HG02870 (cell line): ENCODE measurements at regions not wholly inside any gene's neighbourhood (a gene's known extent, or its start where the extent isn't known, plus 50 kb on each side); places are given as distances from the start of the nearest gene placed in this dataset.
"Not testable (repeated sequence)": the region's sequence is repeated elsewhere in the genome, so short reads cannot be mapped to it uniquely, and the experiment has no call there.

Experiments used
- ATAC-seq: cut with Tn5 transposase; IDR thresholded peaks from one replicate; pipeline ENCODE4 v1.9.1; 2021; ENCODE audit warnings: mild to moderate bottlenecking, moderate library complexity; ENCODE audit not compliant: unreplicated experiment

DNA sequence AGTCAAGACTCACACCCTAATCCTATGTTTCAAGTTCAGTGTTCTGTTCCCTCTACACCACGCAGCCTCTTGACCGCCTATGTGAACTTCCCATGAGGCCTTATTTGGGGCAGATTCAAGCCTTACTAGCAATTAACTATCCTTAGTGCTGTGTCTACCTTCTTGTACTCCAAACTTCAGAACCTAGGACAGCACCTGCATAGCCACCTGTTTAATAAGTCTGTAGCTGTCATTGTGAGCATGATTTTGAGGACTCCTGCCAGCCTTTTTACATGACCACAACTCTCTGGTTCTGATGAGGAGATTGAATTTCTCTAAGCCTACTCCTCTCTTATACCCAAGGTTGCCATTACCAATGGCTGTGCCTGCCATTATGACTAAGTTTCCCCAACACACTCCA is 50.8 kb upstream of the PCSK1 start:
- no peak for ATAC-seq

DNA sequence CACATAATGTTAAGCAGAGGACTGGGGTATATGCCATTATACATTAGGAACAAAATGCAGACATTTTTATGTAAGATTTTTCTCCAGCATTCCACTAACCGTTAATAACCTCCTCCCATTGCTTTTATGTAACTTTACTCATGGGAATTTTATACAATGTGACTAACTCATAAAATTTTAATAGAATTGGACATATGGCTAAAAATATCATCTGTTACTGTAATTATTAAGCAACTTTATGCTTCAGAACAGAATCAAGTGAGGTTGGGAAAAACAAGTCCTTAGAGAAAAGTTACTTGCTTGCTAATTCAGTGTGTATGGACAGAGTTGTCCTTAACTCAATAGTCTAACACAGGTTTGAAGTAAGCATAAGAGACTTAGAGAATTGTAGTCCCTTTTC is 54.8 kb upstream of the PCSK1 start:
- no peak for ATAC-seq

GRCh38 chr5:96489532-96489931 is 56.5 kb upstream of the PCSK1 start:
- ATAC-seq: no peak

DNA sequence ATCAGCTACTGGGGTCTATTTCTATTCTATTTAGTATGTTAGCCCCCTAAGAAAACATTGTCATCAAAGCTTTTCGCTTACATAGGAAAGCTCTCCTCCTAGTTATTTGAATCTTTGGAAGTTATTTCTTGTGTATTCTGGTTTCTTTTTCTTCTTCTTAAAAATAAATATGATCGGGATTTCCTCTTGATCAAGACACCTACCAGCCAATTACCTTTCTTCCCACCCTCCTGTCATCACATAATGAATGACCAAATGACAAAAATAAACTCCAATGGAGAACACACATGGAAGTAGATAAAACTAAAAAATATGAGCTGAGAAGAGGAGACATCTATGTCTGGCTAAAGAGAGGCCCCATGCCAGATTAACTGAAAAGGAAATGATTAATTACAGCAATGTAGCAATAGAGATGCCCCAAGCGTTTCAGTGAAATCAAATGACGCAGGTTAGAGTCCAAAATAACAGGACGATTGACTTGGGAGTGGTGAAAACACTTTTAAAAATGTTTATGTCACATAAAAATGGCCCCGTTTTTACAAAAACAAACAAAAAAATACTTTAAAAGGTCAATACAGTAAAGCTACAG is 59.5 kb upstream of the PCSK1 start:
- ATAC-seq: no peak

DNA sequence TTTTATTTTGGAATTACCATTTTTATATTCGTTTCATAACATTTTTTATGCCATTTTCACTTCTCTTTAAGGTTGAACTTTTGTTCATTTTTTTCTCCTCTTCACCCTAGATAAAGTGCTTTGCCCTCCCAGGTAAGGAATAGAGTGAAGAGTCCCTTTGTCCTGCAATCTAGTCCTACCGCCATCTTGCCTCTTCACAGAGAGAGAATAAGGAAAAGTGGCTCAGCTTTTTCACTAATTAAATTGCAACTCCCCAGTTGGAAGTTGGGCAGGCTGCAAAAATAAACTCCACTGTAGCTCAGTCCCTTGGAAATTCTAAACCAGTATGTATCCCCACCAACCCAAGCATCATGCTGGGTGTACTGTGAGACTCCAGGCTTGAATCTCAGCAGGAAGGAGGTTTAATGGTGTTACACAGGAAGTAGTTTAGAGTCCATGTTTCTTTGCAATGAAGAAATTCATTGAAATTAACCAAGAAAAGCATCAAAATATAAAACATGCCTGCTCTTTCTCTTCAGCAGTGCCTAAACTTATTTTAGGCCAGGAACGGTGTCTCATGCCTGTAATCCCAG is 60.3 kb upstream of the PCSK1 start:
- no peak for ATAC-seq

DNA sequence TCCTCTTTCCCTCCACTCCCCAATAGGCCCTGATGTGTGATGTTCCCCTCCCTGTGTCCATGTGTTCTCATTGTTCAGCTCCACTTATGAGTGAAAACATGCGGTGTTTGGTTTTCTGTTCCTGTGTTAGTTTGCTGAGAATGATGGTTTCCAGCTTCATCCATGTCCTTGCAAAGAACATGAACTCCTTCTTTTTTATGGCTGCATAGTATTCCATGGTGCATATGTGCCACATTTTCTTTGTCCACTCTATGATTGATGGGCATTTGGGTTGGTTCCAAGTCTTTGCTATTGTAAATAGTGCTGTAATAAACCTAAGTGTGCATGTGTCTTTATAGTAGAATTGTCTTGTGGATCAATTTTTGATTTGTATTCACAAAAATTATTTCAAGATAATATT is 62.4 kb upstream of the PCSK1 start:
- ATAC-seq: not testable (repeated sequence)

DNA sequence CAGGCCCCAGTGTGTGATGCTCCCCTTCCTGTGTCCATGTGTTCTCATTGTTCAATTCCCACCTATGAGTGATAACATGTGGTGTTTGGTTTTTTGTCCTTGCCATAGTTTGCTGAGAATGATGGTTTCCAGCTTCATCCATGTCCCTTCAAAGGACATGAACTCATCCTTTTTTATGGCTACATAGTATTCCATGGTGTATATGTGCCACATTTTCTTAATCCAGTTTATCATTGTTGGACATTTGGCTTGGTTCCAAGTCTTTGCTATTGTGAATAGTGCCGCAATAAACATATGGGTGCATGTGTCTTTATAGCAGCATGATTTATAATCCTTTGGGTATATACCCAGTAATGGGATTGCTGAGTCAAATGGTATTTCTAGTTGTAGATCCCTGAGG is 64.0 kb upstream of the PCSK1 start:
- ATAC-seq: not testable (repeated sequence)

GRCh38 chr5:96499753-96500345 is 66.8 kb upstream of the PCSK1 start:
- ATAC-seq: no peak

DNA sequence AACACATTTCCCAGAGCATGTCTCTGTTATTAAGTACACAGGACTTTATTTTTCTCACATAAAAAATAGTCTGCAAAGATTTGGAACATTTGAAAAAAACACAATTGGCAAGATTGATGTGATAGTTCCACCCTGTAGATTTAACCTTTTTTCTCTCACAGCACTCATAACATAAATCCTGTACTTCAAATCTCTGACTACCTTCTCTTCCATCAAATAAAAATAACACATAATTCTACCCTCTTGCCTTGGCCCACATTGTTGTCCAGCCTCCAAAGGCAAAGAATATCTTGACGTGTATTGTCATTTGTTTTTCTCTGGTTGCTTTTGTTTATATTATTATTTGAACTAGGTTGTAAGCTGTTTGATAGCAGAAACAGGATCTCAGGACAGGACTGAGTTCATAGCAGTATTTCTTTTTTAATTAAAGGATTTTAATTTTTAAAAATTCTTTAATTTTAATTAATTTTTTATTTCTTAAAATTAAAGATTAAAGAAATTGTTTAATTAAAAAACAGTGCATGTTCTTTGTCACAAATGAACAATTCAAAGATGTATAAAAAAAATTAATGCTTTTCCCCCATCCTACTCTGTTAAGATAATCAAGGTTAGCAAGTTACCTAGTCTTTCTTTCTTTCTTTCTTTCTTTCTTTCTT is 69.1 kb upstream of the PCSK1 start:
- no peak for ATAC-seq

DNA sequence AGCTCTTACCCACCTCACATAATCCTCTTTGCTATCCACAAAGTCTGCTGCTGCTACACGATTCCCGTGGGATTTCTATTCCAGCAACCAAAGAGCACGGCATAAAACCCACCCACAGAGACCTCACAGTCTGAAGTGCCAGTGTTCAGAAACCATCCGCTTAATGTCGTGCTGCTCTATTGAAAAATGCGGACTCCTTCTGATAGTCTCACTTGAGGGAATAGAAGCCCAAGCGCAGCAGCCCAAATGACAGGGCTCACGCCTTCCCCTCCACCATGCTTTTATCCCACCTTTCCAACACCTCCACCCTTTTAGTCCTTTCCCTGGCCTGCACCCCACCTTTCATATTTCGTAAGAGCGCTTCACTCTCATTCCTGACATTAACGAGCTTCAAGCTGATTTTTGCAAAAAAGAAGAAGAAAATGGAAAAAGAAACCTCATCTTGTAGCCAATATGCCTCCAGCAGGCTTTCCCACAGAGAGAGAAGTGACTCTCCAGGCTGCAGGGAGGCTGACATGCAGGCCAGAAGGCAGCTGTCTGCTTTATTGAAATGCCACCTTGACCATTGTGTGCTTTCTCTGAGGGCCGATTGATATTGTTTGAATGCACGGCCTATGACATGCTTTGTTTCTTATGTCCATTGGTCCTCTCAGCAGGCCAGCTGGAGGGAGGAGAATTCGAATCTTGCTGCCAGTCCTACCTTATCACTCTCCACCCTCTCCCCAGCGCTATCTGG is 70.6 kb upstream of the PCSK1 start:
- ATAC-seq: no peak

DNA sequence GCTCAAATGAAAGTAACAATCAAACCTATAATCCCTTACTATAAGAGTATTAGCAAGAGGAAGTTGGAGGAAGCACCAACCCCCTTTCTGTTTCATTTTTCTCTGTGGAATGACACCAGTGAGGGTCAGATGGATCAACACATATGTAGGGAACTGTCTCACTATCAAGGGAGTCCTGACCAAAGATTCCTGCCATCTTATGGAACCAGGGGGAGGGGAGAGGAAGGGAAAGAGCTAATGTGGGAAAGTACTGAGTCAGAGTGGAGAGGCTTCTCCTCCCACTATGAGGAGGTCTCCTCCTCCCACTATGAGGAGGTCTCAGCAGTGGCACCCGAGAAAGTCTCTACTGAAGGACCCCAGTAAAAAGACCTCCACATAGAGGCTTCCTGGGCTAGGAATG is 73.3 kb upstream of the PCSK1 start:
- ATAC-seq: no peak

DNA sequence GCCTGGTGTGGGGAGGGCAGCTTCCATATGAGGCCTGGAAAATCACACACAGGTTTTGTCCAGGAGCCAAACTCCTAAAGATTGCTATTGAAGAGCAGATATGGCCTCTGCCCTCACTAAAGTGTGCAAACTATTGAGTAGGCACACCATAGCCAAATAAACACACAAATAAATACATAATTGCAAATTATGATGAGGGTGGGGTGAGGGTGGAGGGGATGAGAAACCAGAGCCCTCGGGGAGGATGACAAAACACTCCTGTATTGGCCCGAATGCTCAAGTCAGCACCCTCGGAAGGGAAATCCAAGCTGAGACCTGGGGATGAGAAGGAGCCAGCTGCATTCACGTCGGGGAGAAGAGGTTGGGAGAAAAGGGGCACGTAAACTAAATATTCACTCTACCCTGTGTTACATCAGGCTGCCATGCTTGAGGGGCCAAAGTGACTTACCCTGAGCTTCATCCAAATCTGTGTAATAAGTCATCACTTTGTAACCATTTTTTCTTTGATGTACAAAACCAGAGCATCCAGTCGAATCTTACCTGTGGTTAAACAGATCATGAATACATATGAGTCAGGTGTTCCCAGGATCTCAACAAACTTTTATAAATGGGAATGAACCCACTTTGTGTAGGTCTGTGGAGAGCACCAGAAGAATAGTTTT is 73.9 kb upstream of the PCSK1 start:
- ATAC-seq: no peak

DNA sequence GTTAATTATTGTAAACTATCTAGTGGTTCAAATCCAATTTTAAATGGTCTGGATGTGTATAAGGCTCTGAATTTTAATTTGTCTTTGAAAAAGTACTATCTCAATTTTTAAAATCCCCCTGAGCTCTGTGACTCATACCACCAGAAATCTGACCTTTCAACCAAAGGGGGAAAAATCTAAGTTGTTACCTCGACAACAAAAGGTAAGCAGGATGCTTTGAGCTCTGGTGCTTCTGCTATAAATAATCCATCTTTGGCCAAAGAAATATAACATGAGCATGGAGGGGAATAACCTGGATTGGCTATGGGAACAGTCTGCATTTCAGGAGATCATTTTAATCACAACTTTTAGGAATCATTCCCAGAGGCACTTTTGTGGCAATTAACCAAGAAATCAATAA is 76.3 kb upstream of the PCSK1 start:
- no peak for ATAC-seq

DNA sequence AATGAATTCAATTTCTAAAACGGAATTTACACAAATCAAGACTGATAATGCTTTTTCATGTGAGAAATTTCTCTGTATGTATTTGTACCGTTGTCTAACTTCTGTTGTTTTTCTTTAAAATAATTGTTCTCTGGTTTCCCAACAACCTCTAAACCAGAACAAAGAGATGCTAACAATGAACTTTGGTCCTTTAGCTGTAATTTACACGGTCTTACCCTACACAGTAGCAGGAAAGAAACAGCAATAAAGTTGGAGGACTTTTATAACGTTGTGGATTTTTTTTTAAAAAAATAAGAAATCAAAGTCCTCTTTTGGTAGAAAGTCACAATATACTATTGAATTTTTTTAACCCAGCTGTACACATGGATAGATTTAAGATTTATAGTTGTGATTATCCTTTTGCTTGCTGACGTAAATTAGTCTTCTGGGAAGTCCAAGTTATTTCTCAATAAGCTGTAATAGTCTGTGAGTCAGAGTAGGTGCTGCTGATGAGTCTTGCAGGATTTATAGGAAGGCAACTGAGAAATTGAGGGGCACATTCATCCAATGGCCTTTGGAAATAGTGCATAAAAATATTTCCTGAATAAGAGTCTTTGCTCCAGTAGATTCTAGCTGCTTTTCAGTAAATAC is 76.8 kb upstream of the PCSK1 start:
- no peak for ATAC-seq

DNA sequence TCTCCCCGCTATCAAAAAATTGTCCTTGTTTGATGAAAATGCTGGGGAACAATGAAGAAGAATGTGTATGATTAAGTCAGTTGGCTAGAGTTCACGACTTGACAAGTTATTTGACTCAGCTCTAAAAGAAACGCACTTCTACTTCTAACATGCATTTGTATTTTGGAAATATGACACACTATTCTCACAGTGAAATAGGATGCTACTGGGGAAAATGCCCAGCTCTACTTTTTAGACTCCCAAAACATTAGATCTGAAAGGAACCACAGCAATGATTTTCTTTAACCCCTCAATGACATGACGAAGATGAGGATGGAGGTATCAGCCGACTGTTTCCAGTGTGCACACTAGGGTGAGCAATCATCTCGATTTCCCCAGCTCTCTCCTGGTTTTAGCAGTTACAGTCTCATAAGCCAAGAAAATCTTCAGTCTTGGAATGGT is 83.6 kb upstream of the PCSK1 start:
- no peak for ATAC-seq

GRCh38 chr5:96517295-96517694 is 84.2 kb upstream of the PCSK1 start:
- ATAC-seq: no peak

GRCh38 chr5:96520345-96520744 is 87.3 kb upstream of the PCSK1 start:
- ATAC-seq: no peak

DNA sequence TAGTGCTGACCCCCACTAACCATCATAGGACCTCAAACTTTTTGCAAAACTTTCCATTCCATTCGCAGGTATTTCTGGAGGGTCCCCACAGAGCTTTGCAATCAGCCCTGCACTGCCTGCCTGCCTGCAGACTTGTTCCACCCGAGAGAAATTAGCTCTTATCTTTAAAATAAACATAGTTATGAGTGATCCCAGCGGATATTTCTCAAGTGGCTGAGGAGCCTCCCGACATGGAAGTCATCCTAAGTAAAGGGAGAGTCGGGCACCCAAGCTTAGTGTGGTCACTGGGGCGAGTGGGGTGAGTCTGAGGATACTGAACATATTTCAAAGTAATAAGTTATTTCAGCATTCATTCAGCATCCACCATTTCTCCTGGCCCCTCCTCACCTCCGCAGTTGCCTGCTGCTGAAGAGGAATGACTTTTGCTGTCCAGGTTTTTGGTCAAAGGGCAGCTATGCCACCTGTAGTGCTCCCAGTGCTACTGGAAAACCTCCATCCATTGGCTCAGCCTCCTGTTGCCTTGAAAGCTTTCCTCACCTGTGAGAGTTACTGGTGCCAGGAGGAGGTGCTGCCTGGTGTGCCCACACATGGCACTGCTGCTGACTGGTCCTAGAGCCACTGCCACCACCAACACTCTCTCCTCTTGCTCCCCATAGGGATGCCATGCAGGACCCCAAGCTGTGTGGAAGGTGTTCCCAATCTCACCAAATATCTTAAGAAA is 89.7 kb upstream of the PCSK1 start:
- no peak for ATAC-seq

DNA sequence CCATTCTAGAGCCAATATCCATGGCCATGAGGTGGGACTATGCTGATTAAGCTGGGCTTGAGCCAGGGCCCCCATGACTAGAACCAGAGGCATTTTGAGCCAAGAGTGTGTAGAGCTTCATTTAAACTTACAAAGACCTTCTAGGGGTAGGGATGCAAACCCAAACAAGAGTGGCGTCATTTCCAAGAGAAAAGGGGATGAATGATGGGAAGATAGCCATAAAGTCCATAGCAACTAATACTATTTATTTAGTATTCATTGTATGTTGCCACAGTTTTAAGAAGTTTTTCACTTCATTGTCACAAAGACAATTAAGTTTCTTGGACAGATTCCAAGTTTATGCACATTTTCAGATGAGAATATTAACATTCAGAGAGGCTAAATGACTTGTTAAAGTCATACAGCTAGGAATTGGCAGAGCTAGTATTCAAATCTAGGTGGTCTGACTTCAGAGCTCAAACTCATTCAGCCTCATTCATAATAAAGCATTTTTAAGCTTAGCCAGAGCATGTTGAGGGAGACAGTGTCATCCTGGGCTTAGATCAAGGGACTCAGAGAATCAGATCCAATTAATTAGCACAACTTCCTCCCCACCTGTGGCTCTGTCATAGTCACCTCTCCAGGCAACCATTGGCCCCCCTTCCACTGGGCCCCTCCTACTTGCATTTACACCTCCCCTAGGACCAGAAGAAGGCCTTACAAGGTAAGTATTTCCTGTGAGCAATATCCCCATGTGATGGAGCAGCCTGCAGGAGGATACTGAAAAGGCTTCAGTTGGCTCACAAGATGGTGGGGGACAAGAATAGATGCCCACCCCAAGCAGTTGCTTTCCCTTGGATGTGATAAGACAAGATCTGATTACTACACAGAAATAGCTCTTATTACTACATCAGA is 95.0 kb upstream of the PCSK1 start:
- ATAC-seq: no peak
